ENCODE measurements at regions not wholly inside any gene's neighbourhood (a gene's known extent, or its start where the extent isn't known, plus 50 kb on each side); places are given as distances from the start of the nearest gene placed in this dataset.

DNA sequence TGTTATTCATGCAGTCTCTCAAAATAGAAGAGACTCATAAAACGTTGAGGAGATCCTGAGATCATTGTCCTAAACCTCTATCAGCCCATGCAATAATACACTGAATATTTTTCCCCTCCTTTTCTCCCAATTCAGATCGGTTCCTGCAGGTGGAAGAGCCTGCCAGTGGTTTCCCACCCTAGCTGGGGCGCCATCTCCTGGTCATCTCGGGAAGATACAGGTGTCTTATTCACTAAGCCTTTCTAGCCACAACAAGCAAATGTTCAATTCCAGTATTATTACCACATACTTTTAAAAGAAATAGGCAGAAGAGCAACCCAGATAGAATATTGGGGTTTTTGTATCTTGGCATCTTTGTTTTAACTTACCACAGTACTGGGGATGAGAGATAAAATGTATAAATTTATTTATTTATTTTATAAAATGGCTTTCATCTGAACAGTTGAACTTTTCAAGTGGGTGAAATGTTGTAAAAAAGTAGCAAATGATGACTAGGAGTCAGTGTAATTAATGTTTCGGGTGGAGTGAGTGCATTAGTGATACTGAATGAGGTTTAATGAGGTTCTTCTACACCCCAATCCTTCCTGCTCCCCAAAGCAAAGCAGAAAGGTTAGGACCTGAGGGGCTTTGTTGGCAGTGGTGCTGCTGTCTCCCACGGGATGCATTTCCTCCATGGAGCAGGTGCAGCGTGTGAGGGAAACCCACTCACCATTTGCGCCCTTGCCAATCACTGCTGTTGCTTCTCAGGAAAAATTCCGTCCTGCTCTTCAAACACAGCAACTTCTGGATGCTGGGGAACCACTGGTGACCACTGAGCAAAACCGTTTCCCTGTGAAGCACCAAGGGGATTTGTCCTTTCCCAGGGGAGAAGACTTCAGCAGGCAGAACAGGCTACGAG is 147.1 kb upstream of the FHL2 start:
- POLR2A ChIA-PET, result no interaction called here
- peak; percentile 88 for ATAC-seq

DNA sequence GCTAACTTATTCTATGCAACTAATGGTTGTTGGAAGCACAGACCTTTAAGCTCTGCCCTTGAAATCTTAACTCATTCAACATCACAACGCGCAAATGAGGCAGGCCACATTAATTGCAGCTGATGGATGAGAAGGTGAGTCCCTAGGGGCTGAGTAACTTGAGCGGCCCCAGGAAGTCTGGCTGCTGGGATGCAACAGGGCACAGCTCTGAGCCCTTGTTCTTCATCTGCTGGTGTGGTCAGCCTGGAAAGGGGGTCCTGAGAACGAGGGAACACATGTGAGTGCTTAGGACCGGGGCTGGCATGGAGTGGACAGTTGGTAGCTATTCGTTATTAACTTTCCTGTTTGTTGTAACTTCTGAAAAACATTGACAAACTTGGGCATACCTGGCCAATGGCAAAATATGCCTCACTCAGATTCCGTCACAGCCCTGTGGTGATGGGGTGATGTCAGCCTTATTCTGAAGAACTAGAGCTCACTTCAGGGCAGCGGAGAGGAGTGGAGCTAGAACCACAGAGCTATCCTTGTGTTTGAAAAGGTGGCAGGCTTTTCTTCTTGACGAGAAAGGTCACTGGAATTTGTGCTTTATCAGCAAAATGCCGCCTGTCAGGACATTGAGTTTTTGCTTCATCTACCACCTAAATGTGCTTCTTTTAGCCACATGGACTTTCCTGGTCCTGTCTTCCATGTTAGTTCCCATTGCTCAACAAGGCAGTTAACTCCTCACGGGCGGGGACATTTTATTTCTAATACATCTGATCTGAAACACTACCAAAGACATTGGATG is 145.9 kb upstream of the FHL2 start:
- no peaks in the 10 kb centered on the region for H3K36me3 Mint-ChIP-seq
- no peak for ATAC-seq

More for the DNA sequence above, 147.1 kb upstream of the FHL2 start:
- no peak overlapping the region for H3K4me3 Mint-ChIP-seq
- DNase-seq (ENCODE audit: low spot score), result peak; percentile 84
- H3K36me3 Mint-ChIP-seq, result no peaks in the 10 kb centered on the region
- TF ChIP-seq, protein P1, sequence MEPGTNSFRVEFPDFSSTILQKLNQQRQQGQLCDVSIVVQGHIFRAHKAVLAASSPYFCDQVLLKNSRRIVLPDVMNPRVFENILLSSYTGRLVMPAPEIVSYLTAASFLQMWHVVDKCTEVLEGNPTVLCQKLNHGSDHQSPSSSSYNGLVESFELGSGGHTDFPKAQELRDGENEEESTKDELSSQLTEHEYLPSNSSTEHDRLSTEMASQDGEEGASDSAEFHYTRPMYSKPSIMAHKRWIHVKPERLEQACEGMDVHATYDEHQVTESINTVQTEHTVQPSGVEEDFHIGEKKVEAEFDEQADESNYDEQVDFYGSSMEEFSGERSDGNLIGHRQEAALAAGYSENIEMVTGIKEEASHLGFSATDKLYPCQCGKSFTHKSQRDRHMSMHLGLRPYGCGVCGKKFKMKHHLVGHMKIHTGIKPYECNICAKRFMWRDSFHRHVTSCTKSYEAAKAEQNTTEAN (CRISPR knock-in tag; IDR thresholded peaks at IDR 0.05), result no peak
- no peak for TF ChIP-seq JAZF1 (CRISPR knock-in tag; IDR thresholded peaks at IDR 0.05)
- TF ChIP-seq, protein P2, sequence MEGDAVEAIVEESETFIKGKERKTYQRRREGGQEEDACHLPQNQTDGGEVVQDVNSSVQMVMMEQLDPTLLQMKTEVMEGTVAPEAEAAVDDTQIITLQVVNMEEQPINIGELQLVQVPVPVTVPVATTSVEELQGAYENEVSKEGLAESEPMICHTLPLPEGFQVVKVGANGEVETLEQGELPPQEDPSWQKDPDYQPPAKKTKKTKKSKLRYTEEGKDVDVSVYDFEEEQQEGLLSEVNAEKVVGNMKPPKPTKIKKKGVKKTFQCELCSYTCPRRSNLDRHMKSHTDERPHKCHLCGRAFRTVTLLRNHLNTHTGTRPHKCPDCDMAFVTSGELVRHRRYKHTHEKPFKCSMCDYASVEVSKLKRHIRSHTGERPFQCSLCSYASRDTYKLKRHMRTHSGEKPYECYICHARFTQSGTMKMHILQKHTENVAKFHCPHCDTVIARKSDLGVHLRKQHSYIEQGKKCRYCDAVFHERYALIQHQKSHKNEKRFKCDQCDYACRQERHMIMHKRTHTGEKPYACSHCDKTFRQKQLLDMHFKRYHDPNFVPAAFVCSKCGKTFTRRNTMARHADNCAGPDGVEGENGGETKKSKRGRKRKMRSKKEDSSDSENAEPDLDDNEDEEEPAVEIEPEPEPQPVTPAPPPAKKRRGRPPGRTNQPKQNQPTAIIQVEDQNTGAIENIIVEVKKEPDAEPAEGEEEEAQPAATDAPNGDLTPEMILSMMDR (IDR thresholded peaks at IDR 0.05), result peak; percentile 54
- peaks cover 4% of the 10 kb centered on the region for H3K4me1 Mint-ChIP-seq
- CTCF ChIA-PET, result interaction anchor here (0.8 to 1.2 kb wide), 4 partner anchors 9 to 53 kb away, joined by 3 to 5 read pairs (median 4); no protein-coding TSS in a partner anchor
- no peaks in the 10 kb centered on the region for H3K27me3 Mint-ChIP-seq (ENCODE audit: low read depth)
- no peaks in the 10 kb centered on the region for H3K9me3 Mint-ChIP-seq
- no peak overlapping the region for H3K27ac Mint-ChIP-seq

DNA sequence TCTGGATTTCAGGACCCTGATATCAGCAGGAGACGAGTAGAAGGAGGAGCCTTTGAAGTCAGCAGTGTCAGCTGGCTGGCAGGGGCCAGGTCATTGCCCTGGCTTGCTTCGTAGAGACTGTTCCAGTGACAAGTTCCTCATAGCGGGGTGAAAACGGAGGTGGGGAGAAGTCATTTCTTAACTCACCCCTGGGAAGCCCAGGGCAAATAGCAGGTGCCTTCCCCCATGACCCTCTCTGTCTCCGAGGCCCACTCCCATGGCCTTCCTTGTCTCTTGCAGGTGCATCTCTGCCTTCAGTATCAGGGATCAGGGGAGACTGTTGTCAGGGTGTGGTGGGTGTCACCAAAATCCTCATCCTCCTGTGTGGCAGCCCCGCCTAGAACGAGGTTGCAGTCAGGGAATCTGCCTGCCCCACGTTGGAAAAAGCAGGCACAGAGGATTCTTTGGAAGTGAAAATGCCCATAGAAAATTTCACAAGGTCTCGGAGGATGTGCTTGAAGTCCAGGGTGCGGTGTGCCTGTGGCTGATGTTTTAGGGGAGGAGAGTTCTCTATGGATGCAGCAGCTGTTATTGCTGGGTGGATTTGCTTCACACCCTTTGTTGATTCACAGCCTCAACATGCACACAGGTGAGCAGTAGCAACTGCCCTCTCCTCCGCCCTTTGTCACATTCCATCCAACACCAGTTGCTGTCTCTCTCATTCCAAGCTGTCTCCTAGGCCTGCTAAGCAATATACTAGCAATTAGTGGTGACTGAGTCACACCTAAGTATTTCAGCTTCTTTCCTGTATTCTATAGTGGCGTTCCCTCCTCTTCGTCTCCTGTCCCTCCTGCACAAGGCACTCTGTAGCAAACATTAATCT is 142.6 kb upstream of the FHL2 start:
- H3K9me3 Mint-ChIP-seq, result no peaks in the 10 kb centered on the region
- ATAC-seq, result no peak

More for the DNA sequence above, 145.9 kb upstream of the FHL2 start:
- TF ChIP-seq, protein P3, sequence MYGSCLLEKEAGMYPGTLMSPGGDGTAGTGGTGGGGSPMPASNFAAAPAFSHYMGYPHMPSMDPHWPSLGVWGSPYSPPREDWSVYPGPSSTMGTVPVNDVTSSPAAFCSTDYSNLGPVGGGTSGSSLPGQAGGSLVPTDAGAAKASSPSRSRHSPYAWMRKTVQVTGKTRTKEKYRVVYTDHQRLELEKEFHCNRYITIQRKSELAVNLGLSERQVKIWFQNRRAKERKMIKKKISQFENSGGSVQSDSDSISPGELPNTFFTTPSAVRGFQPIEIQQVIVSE (CRISPR knock-in tag; IDR thresholded peaks at IDR 0.05; ENCODE audit: borderline replicate concordance), result no peak
- TF ChIP-seq EMX1 (CRISPR knock-in tag; IDR thresholded peaks at IDR 0.05) (no peak), SOX15 (CRISPR knock-in tag; IDR thresholded peaks at IDR 0.05) (no peak), NR3C1 (CRISPR knock-in tag; conservative IDR thresholded peaks at IDR 0.05; ENCODE audit: low read depth) (no peak), PRRX2 (CRISPR knock-in tag; IDR thresholded peaks at IDR 0.05) (no peak)
- Mint-ChIP-seq H3K4me1 (peaks cover 11% of the 10 kb centered on the region), H3K27me3 (ENCODE audit: low read depth) (no peaks in the 10 kb centered on the region), H3K27ac (no peak overlapping the region), H3K4me3 (no peak overlapping the region), H3K9me3 (no peaks in the 10 kb centered on the region)
- ChIA-PET CTCF (interaction anchor here (1.0 to 1.2 kb wide), 3 partner anchors 17 to 84 kb away, joined by 3 to 4 read pairs (median 4); no protein-coding TSS in a partner anchor), POLR2A (no interaction called here)
- DNase-seq (ENCODE audit: low spot score), result no peak

More for the DNA sequence above, 142.6 kb upstream of the FHL2 start:
- H3K4me3 Mint-ChIP-seq, result no peak overlapping the region
- H3K36me3 Mint-ChIP-seq, result no peaks in the 10 kb centered on the region
- peaks cover 11% of the 10 kb centered on the region for H3K4me1 Mint-ChIP-seq
- ChIA-PET CTCF (no interaction called here), POLR2A (no interaction called here)
- no peak for DNase-seq (ENCODE audit: low spot score)
- H3K27ac Mint-ChIP-seq, result no peak overlapping the region
- TF ChIP-seq, protein P4, sequence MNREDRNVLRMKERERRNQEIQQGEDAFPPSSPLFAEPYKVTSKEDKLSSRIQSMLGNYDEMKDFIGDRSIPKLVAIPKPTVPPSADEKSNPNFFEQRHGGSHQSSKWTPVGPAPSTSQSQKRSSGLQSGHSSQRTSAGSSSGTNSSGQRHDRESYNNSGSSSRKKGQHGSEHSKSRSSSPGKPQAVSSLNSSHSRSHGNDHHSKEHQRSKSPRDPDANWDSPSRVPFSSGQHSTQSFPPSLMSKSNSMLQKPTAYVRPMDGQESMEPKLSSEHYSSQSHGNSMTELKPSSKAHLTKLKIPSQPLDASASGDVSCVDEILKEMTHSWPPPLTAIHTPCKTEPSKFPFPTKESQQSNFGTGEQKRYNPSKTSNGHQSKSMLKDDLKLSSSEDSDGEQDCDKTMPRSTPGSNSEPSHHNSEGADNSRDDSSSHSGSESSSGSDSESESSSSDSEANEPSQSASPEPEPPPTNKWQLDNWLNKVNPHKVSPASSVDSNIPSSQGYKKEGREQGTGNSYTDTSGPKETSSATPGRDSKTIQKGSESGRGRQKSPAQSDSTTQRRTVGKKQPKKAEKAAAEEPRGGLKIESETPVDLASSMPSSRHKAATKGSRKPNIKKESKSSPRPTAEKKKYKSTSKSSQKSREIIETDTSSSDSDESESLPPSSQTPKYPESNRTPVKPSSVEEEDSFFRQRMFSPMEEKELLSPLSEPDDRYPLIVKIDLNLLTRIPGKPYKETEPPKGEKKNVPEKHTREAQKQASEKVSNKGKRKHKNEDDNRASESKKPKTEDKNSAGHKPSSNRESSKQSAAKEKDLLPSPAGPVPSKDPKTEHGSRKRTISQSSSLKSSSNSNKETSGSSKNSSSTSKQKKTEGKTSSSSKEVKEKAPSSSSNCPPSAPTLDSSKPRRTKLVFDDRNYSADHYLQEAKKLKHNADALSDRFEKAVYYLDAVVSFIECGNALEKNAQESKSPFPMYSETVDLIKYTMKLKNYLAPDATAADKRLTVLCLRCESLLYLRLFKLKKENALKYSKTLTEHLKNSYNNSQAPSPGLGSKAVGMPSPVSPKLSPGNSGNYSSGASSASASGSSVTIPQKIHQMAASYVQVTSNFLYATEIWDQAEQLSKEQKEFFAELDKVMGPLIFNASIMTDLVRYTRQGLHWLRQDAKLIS (CRISPR knock-in tag; IDR thresholded peaks at IDR 0.05; ENCODE audit: borderline replicate concordance), result no peak
- TF ChIP-seq TEAD4 (CRISPR knock-in tag; IDR thresholded peaks at IDR 0.05), result no peak
- TF ChIP-seq, protein P5, sequence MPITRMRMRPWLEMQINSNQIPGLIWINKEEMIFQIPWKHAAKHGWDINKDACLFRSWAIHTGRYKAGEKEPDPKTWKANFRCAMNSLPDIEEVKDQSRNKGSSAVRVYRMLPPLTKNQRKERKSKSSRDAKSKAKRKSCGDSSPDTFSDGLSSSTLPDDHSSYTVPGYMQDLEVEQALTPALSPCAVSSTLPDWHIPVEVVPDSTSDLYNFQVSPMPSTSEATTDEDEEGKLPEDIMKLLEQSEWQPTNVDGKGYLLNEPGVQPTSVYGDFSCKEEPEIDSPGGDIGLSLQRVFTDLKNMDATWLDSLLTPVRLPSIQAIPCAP (CRISPR knock-in tag; IDR thresholded peaks at IDR 0.05), result no peak
- TF ChIP-seq, protein P6, sequence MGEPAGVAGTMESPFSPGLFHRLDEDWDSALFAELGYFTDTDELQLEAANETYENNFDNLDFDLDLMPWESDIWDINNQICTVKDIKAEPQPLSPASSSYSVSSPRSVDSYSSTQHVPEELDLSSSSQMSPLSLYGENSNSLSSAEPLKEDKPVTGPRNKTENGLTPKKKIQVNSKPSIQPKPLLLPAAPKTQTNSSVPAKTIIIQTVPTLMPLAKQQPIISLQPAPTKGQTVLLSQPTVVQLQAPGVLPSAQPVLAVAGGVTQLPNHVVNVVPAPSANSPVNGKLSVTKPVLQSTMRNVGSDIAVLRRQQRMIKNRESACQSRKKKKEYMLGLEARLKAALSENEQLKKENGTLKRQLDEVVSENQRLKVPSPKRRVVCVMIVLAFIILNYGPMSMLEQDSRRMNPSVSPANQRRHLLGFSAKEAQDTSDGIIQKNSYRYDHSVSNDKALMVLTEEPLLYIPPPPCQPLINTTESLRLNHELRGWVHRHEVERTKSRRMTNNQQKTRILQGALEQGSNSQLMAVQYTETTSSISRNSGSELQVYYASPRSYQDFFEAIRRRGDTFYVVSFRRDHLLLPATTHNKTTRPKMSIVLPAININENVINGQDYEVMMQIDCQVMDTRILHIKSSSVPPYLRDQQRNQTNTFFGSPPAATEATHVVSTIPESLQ (CRISPR knock-in tag; IDR thresholded peaks at IDR 0.05), result no peak
- TF ChIP-seq SOX15 (CRISPR knock-in tag; IDR thresholded peaks at IDR 0.05), result no peak
- TF ChIP-seq NFE2L1 (CRISPR knock-in tag; IDR thresholded peaks at IDR 0.05), result no peak
- TF ChIP-seq MXD4 (CRISPR knock-in tag; IDR thresholded peaks at IDR 0.05; ENCODE audit: borderline replicate concordance), result no peak
- H3K27me3 Mint-ChIP-seq (ENCODE audit: low read depth), result no peaks in the 10 kb centered on the region

Data from WTC11 (cell line).